ENCODE measurements at regions not wholly inside any gene's neighbourhood (a gene's known extent, or its start where the extent isn't known, plus 50 kb on each side); places are given as distances from the start of the nearest gene placed in this dataset.

- no peak for DNase-seq (ENCODE audit: low read depth in 2 of 2)
These were observed 75.0 kb downstream of the RFLNA start for GRCh38 chr12:124369827-124370378.

DNA sequence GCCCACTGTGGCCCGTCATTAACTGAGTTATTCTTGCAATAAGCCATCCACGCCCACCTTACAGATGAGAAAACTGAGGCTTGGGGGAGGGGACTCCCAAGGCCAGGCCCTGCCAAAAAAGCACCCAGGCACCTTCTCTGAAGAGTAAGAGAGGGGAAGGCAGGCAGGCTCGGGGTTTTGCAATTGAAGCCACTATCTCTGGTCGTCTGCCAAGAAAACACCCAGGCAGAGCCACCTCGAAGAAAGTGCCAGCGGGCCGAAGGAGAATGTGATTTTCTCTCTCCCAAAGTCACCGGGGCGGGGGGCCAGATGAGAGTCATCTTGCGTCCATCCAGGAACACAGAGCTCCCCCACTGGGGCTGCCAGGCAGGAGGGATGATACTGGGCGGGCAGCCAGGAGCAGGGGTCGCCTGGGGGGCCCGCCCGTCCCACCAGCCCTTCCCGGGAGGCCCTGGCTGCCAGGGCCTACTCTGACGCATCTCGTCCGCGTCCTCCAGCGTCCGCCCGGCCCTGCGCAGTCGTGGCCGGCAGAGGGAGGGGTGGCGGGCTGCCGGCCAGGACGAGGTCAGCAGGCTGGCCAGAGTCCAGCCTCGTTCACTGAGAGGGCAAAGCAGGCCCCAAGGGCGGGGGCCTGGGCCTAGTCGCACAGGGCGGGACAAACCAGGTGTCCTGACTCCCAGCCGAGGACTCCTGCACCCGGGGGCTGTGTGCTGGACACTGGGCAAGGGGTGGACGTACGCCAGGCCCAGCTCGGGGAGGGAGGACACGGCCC, 74.3 kb downstream of the RFLNA start:
- DNase-seq (ENCODE audit: low read depth in 2 of 2) = no peak

DNA sequence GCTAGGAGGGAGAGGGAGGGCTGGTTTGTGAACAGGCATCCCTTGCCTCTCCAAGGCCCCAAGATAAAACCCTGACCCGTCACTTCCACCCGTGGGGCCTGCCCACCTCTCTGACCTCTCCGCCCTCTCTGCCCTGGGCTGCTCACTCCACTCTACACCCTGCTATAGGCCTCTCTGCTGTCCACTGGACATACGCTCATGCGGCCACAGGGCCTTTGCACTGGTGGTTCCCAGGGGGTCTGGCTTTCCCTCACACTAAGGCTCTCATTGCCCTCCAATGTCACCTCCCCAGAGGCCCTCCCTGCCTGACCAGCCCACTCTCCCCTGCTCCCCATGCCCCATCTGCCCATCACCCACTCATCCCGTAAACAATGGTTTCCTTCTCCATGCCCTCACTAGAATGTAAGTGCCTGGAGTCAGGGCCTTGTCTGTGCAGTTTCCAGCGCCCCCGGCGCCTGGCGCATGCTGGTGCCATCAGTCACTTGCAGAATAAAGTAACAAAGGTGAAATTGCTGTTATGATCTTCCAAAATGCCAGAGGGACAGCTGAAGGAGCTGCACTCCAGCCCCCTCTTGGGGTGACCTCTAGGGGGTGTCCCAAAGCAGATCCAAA, 73.6 kb downstream of the RFLNA start:
- no peak for DNase-seq (ENCODE audit: low read depth in 2 of 2)

- no peak for DNase-seq (ENCODE audit: low read depth in 2 of 2)
These were observed 71.0 kb downstream of the RFLNA start for GRCh38 chr12:124365726-124366430.
